Lung (tissue), 11 donors: ENCODE measurements at regions not wholly inside any gene's neighbourhood (a gene's known extent, or its start where the extent isn't known, plus 50 kb on each side); places are given as distances from the start of the nearest gene placed in this dataset.
"Not testable (repeated sequence)": the region's sequence is repeated elsewhere in the genome, so short reads cannot be mapped to it uniquely, and the experiment has no call there.

Source experiments
- ATAC-seq: fragments of 200-7000 bp; cut with Tn5 transposase; one replicate; pipeline ENCODE4 v1.9.1; 2020; ENCODE audit warnings: moderate number of reproducible peaks; ENCODE audit not compliant: insufficient read depth, low FRiP score
- DNase-seq, 3 donors: peaks; one replicate each; pipeline ENCODE4 v3.0.0-alpha.2; 2013 to 2017
- H3K27ac ChIP-seq, 2 donors: one replicate each; pipeline ENCODE4 v1.5.1; 2013; ENCODE audit warnings: mild to moderate bottlenecking in 2 of 2, moderate library complexity in 2 of 2, control low read depth in 1 of 2, inconsistent platforms in 1 of 2, low read depth in 1 of 2, low read length in 1 of 2
- H3K27me3 ChIP-seq, 3 donors: one replicate each; pipeline ENCODE4 v1.5.1; 2013; ENCODE audit warnings: low read length in 2 of 3; ENCODE audit not compliant: control insufficient read depth in 3 of 3, insufficient read depth in 3 of 3
- H3K36me3 ChIP-seq, 4 donors: one replicate each; pipeline ENCODE4 v1.5.1; 2013; ENCODE audit warnings: low read length in 4 of 4, mild to moderate bottlenecking in 1 of 4, moderate library complexity in 1 of 4; ENCODE audit not compliant: control insufficient read depth in 4 of 4, insufficient read depth in 4 of 4
- H3K4me1 ChIP-seq, 5 donors: one replicate each; pipeline ENCODE4 v1.5.1; 2013; ENCODE audit warnings: low read length in 5 of 5, mild to moderate bottlenecking in 2 of 5, moderate library complexity in 1 of 5; ENCODE audit not compliant: control insufficient read depth in 5 of 5, insufficient read depth in 5 of 5
- H3K4me3 ChIP-seq: one replicate; pipeline ENCODE4 v1.5.1; 2013; ENCODE audit warnings: mild to moderate bottlenecking, control low read depth, moderate library complexity
- H3K9ac ChIP-seq, 2 donors: one replicate each; pipeline ENCODE4 v1.5.1; 2013; ENCODE audit warnings: low read length in 2 of 2, control low read depth in 1 of 2; ENCODE audit not compliant: insufficient read depth in 1 of 2
- H3K9me3 ChIP-seq, 4 donors: one replicate each; pipeline ENCODE4 v1.5.1; 2013; ENCODE audit warnings: low read length in 3 of 4, mild to moderate bottlenecking in 1 of 4, moderate library complexity in 1 of 4; ENCODE audit not compliant: control insufficient read depth in 4 of 4, insufficient read depth in 3 of 4
- CTCF ChIP-seq: IDR thresholded peaks from 2 replicates; pipeline ENCODE4 v1.5.1; 2012; ENCODE audit warnings: mild to moderate bottlenecking; ENCODE audit errors: control extremely low read depth, extremely low read depth
- WGBS, 2 donors: extraction: QIAGEN DNeasy Blood & Tissue Kit; methylation state at CpG; one replicate each; pipeline ENCODE4 v1.1.7; 2013; 5-methylcytosine and 5-hydroxymethylcytosine counted together
- donor health status: control.
- donor health status: control.
- donor health status: Bipolar disorder and iron deficiency.
- donor health status: healthy.
- donor health status: DM: yes; HTN: yes; CAD: no.

GRCh38 chr19:56919308-56919995, 78.9 kb upstream of the PEG3 start:
- ATAC-seq = no peak
- no peak for DNase-seq
- H3K36me3 ChIP-seq = no peaks in the 10 kb centered on the region
- no peak overlapping the region for H3K4me3 ChIP-seq
- no peak for TF ChIP-seq CTCF
- H3K9ac ChIP-seq = no peak overlapping the region
- no peak overlapping the region for H3K27ac ChIP-seq
- H3K27me3 ChIP-seq = peaks cover 0 to 9% (median 2%) of the 10 kb centered on the region in 3 donors
- WGBS, 2 donors = 75 to 86% methylated on average over 16 to 17 of the region's 17 CpGs
- peaks cover 0 to 20% (median 2%) of the 10 kb centered on the region in 4 donors for H3K9me3 ChIP-seq
- H3K4me1 ChIP-seq = peaks cover 0 to 5% (median 0%) of the 10 kb centered on the region in 5 donors

GRCh38 chr19:56926094-56926493, 85.6 kb upstream of the PEG3 start:
- not testable (repeated sequence) for H3K9ac ChIP-seq, DNase-seq, H3K4me3 ChIP-seq, H3K27ac ChIP-seq, ATAC-seq, H3K4me1 ChIP-seq, H3K36me3 ChIP-seq
- WGBS, 2 donors = 89 to 94% methylated on average over 5 of the region's 5 CpGs
- Histone ChIP-seq H3K27me3 (peaks cover 0 to 15% (median 8%) of the 10 kb centered on the region in 3 donors), H3K9me3 (peaks cover 0 to 26% (median 1%) of the 10 kb centered on the region in 4 donors)

- WGBS, 2 donors = 76 to 80% methylated on average over 6 of the region's 6 CpGs
- peaks cover 0 to 23% (median 1%) of the 10 kb centered on the region in 4 donors for H3K9me3 ChIP-seq
- ATAC-seq (no peak), DNase-seq (no peak)
- H3K36me3 ChIP-seq = no peaks in the 10 kb centered on the region
- no peak overlapping the region for H3K27ac ChIP-seq
- TF ChIP-seq CTCF = no peak
- no peak overlapping the region for H3K9ac ChIP-seq
- H3K4me3 ChIP-seq = no peak overlapping the region
- peaks cover 0 to 12% (median 0%) of the 10 kb centered on the region in 5 donors for H3K4me1 ChIP-seq
- H3K27me3 ChIP-seq = peaks cover 0 to 15% (median 8%) of the 10 kb centered on the region in 3 donors
Observed at GRCh38 chr19:56927294-56927693, 86.8 kb upstream of the PEG3 start.

GRCh38 chr19:56927791-56928207, 87.3 kb upstream of the PEG3 start:
- Histone ChIP-seq H3K4me3 (no peak overlapping the region), H3K4me1 (peaks cover 0 to 12% (median 0%) of the 10 kb centered on the region in 5 donors), H3K9me3 (peaks cover 0 to 19% (median 1%) of the 10 kb centered on the region in 4 donors), H3K36me3 (no peaks in the 10 kb centered on the region), H3K9ac (no peak overlapping the region), H3K27me3 (peaks cover 0 to 15% (median 9%) of the 10 kb centered on the region in 3 donors), H3K27ac (no peak overlapping the region)
- WGBS, 2 donors = 76 to 86% methylated on average over 7 of the region's 7 CpGs
- no peak for DNase-seq
- no peak for ATAC-seq
- TF ChIP-seq CTCF = no peak
